ES-I3 (cell line): ENCODE measurements at regions not wholly inside any gene's neighbourhood (a gene's known extent, or its start where the extent isn't known, plus 50 kb on each side); places are given as distances from the start of the nearest gene placed in this dataset.
"Not testable (repeated sequence)": the region's sequence is repeated elsewhere in the genome, so short reads cannot be mapped to it uniquely, and the experiment has no call there.

ENCODE experiments used
- H3K36me3 ChIP-seq: 2 replicates; pipeline ENCODE4 v1.6.1; 2013; ENCODE audit warnings: mild to moderate bottlenecking, low read length, control low read depth, moderate library complexity; ENCODE audit not compliant: insufficient read depth
- H3K4me1 ChIP-seq: 2 replicates; pipeline ENCODE4 v1.6.1; 2013; ENCODE audit warnings: mild to moderate bottlenecking, control low read depth, low read length; ENCODE audit not compliant: insufficient read depth
- H3K9ac ChIP-seq: 2 replicates; pipeline ENCODE4 v1.6.1; 2013; ENCODE audit warnings: low read depth, mild to moderate bottlenecking, low read length, moderate library complexity
- H3K9me3 ChIP-seq: 2 replicates; pipeline ENCODE4 v1.6.1; 2013; ENCODE audit warnings: mild to moderate bottlenecking, low read length, moderate library complexity; ENCODE audit not compliant: control insufficient read depth, insufficient read depth

DNA sequence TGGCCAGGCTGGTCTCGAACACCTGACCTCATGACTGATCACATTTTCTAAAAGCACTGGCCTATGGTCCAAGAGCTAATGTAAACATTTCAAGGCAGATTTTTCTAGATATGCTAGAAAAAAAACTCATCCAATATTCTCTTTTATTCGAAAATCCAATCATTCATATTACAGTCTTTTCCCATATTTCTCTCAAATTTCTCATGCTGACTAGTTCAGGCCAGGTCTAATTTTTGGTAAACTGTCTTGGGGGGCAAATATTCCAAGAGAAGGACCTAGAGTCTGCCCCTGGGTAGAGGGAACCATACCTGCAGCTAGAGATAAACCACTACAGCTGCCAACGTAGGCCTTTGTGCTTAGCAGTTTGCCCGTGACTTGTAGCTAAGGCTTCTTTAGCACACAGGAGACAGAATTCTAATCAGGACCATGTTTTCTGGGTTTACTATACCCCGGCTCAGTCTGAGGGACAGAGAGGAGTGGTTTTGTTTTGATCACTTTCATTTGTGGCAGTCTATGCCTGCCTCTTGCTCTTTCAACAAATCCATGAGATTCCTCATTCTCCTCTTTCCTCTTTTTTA, 71.8 kb upstream of the CITED2 start:
- peaks cover 25% of the 10 kb centered on the region for H3K4me1 ChIP-seq
- H3K36me3 ChIP-seq: no peaks in the 10 kb centered on the region; the same call in 1 of the 2 replicates
- no peak overlapping the region for H3K9ac ChIP-seq
- no peaks in the 10 kb centered on the region for H3K9me3 ChIP-seq

DNA sequence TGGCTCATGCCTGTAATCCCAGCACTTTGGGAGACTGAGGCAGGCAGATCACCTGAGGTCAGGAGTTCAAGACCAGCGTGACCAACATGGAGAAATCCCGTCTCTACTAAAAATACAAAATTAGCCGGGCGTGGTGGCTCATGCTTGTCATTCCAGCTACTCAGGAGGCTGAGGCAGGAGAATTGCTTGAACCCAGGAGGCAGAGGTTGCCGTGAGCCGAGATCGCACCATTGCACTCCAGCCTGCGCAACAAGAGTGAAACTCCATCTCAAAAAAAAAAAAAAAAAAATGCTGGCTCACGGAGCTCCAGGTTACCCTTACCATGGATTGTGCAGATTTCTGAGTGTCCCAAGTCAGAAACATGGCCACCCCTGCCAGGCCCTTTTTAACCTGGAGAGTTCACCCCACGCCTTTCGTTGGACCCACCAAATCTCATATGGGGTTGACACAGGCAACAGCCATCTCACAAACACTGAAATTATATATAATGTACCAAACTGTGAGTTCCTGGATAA, 69.9 kb upstream of the CITED2 start:
- H3K9ac ChIP-seq, H3K36me3 ChIP-seq, H3K9me3 ChIP-seq: not testable (repeated sequence)
- peaks cover 23% of the 10 kb centered on the region for H3K4me1 ChIP-seq

DNA sequence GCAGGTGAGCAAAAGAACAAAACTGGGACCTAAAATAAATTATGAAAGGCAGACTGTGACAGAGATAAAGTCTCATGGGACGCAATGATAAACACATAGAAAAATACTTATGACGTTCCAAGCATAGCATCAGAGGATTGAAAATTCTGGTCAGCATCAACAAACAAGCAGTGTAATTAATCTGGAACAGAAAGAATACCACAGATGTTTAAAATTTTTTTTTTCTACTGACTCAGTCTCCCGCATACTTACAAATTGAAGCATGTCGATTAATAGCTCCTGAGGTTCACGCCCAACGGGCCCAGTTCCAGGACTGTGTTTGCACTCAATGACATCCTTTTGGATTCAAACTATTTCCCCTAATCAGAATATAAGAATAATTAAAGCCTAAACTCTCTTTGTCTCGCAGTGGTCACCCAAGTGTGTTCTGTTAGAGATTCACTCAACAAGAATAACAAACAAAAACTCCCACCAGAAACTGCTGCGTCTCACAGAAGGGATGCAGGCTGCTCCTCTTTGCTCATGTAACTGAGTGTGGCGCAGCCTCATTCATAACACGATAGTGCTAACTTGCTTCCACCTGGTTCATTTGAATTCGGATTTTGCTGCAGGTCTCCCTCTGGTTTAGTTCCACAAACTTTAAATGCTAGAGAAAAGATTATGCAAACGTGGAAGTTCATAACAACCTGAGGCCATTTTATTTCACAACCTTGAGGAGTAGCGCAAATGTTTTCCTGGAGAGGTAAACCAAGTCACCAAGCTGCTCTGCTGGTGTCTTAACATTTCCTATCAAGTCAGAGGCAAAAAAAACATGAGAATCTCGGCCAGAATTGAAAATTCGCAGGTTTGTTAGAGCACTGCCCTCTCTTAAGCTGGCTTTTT, 69.0 kb upstream of the CITED2 start:
- H3K36me3 ChIP-seq: no peaks in the 10 kb centered on the region; the same call in 1 of the 2 replicates
- H3K9me3 ChIP-seq: no peaks in the 10 kb centered on the region
- H3K4me1 ChIP-seq: peaks cover 17% of the 10 kb centered on the region
- no peak overlapping the region for H3K9ac ChIP-seq

DNA sequence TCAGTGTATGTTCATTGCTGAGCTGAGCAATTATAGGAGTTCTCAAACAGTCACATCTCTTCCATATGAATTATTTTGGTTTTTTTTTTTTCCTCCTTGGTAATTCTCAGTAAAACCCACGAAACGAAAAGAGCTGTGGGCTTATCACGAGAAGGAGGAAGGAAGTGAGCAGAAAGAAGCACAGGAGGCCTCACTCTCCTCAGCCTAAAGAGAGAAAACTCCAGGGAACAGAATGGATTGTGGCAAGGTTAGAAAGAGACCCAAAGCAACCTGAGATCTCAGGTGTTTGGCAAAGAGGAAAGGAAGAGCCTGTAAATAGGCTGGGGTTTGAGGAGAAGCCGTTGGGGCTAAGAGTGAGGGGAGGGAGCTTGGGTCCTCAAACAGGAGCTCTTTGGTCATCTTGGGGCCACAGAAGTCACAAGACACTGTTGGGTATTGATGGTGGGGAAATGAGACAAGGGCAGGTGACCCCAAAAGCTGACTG, 67.8 kb upstream of the CITED2 start:
- Histone ChIP-seq H3K9me3 (no peaks in the 10 kb centered on the region), H3K36me3 (no peaks in the 10 kb centered on the region; the same call in 1 of the 2 replicates), H3K4me1 (peaks cover 10% of the 10 kb centered on the region), H3K9ac (no peak overlapping the region)

DNA sequence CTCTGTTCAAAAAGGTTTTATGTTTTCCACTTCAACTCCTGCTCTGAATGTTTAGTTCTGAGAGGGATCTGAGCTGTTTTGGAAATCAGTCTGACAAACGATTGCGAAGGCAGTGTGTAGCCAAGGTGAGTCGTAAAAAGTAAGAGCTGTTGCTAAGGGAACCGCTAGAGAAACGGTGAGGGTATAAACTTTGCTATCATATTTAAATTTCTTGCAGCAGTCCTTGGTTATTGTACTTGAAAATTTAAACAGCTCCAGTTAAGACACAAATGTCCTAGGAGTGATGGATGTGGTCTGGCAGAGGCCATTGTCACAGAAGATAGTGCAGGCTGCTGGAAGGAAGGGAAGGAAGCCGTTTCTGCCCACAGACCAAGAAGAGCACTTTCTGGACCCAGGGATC, 64.9 kb upstream of the CITED2 start:
- Histone ChIP-seq H3K9ac (no peak overlapping the region), H3K9me3 (no peaks in the 10 kb centered on the region), H3K4me1 (0 out of 2 replicates have a peak, but pooled peaks cover 6% of the 10 kb centered on the region), H3K36me3 (no peaks in the 10 kb centered on the region; the same call in 1 of the 2 replicates)

DNA sequence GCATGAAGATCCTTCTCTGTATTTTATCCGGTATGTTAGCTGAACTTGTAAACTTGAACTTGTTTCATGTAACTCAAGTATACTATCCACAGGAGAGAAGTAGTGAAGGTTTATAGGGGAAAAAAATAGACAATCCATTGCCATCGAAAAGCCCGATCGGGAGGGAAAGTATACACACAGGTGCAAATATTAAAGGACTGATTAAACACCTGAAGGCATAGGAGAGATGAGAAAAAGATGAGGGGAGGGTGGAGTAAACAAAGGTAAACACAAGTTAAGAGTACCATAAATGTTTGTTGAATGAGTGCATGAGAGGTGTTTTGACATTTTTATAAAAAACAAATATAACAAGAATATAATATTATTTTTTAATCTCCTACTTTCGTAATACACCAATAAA, 64.3 kb upstream of the CITED2 start:
- Histone ChIP-seq H3K9me3 (no peaks in the 10 kb centered on the region), H3K4me1 (0 out of 2 replicates have a peak, but pooled peaks cover 3% of the 10 kb centered on the region), H3K36me3 (no peaks in the 10 kb centered on the region), H3K9ac (no peak overlapping the region)

DNA sequence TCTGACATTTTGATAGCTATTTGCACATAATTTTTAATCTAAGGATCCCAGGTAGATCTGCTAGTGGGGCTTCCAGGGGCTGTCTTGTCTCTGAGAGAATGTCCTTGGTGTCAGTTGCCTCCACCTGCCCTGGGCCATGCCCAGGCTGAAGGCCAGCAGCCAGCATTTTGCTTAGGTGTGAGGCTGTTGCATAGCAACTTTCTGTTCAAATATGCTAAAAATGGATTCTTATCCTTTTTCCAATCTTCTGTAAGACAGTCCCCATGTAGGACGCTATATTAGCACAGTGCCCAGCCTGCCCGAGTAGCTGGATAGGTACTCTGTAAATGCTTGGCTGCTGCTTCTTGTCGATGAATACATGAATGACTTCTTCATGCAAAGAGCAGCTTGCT, 62.5 kb upstream of the CITED2 start:
- H3K4me1 ChIP-seq: no peaks in the 10 kb centered on the region
- no peaks in the 10 kb centered on the region for H3K36me3 ChIP-seq
- H3K9ac ChIP-seq: no peak overlapping the region
- no peaks in the 10 kb centered on the region; the same call in 1 of the 2 replicates for H3K9me3 ChIP-seq

DNA sequence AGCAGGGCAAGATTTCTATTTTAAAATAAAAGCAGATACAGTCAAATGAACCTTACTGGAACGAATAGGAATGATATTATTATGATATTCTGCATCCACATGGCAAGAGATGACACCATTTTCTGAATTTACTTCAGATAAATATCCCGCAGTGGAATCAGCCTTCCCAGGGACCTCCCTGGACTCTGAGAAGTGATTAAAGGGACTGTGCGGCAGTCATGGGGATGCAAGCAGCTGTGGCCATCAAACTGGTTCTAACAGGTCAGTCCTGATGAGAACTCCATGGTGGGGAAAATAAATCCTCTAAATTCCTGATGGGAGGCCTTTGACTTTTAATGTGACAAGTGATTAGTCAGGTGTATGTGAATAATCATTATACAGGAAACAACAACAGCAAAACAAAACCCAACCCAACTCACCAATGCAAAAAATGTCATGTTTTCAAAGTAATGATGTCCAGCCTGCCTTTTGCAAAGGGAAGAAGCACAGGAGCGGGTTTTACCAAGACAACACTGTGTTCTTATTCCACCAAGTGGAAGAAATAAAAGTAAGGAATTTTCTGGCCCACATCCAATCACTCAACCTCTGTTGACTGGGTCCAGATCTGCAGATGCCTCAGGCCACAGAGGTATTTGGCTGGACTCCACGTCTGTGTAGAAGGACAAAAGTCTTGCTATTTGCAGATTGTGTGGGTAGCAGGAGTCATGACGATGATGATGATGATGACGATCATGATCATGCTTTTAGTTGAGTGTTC, 61.9 kb upstream of the CITED2 start:
- Histone ChIP-seq H3K36me3 (no peaks in the 10 kb centered on the region), H3K4me1 (no peaks in the 10 kb centered on the region), H3K9ac (no peak overlapping the region), H3K9me3 (no peaks in the 10 kb centered on the region; the same call in 1 of the 2 replicates)

DNA sequence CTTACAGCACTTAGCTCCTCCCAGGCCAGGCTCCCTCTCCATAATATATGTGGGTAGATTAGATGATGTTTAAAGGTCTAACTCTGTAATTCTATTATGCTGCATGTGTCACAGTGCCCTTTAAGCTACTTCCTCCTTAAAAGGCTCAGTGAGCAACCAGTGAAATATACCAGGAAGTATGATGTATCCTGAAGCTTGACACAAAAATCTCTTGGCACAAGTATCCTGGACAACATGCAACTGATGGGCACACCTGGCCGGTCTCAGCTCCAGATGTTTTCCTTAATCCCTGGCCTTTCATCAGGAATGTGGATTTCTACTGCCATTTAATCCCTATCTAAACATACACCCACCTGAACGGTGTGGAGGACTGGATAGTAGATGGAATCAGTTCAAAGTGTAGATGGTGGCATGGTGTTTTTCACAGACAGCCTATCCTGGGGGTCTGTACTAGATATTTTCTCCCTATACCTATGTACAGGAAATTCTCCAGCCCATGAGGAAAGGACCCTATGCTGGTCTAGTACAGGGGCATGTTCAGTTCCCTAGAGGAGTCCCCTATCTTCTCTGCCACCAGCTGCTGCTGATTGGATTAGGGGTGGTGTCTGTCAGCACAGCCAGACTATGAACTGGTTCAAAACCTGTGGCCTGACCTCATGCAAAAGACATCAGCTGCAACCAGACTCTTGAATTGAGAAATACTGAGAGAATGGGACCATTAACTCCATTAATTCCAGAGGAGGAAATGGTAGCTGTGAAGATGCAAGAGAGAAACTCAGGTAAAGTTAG, 59.4 kb upstream of the CITED2 start:
- no peaks in the 10 kb centered on the region for H3K36me3 ChIP-seq
- no peaks in the 10 kb centered on the region for H3K4me1 ChIP-seq
- H3K9ac ChIP-seq: no peak overlapping the region
- H3K9me3 ChIP-seq: no peaks in the 10 kb centered on the region; the same call in 1 of the 2 replicates

DNA sequence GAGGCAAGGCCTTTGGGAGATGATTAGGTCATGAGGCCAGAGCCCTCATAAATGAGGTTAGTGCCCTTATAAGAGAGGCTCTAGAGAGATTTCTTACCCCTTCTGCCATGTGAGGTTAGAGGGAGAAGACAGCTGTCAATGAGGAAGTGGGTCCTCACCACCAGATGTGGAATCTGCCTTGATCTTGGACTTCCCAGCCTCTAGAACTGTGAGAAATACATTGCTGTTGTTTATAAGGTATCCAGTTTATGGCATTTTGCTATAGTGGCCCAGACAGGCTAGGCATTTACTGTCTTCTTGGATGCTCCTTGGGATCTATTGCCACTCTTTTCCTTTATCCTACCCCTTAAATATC, 57.1 kb upstream of the CITED2 start:
- H3K4me1 ChIP-seq: no peaks in the 10 kb centered on the region
- H3K9me3 ChIP-seq: no peaks in the 10 kb centered on the region; the same call in 1 of the 2 replicates
- no peak overlapping the region for H3K9ac ChIP-seq
- H3K36me3 ChIP-seq: no peaks in the 10 kb centered on the region

DNA sequence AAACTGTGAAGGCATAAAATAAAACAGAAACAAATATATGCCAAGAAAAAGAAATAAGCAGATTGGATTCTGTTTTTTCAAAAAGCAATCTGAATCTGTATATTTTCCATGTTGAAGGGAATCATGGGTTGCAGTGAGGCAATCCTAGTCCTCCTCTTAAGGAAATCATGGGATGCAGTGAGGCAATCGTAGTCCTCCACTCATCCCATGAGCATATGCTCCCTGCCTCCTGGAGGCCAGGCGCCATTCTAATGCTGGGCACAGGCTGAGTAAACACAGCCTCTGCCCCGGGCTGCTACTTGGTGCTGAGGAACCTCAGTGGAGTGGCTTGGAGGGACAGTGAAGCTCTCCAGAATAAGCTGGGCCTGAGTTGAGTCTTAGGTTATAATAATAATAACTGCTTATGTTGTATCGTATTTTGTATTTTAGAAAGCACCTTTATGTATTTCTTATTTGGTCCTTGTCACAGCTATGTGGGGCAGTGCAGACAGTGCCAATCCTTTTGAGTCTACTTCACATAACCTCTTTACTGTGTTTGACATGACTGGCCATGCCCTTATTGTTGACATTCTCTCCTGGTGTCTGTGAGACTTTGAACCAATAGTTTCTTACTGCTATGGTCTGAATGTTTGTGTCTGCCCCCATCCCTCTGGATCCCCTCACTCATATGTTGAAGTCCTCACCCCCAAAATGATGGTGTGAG, 56.6 kb upstream of the CITED2 start:
- H3K9ac ChIP-seq: no peak overlapping the region
- H3K4me1 ChIP-seq: no peaks in the 10 kb centered on the region
- H3K36me3 ChIP-seq: no peaks in the 10 kb centered on the region
- H3K9me3 ChIP-seq: no peaks in the 10 kb centered on the region; the same call in 1 of the 2 replicates

DNA sequence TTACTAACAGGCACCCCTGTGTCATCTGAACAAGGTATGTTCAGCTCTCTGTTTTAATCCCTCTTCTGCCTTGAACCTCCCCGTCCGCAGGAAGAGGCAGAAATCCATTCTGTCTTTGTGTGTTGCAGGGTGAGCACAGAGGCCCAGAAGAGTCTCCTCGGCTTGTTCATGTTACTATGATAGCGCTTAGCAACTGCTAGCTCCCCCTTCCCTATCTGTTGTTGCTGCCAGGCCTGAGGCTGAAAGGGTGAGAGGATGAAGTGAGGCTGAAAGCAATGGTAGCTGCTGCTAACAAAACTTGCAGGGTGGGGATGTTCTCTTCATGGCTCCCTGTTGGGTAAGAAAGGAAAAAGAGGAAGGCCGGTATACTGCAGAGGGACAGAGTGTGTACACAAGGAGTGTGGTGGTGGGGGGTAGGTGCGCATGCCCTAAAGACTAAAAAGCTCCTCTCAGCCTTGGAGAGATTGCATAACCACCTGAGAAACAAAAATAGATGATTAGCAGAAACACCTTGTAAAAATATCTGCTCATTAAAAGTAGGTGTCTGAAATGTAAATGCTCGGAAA, 55.2 kb upstream of the CITED2 start:
- H3K9ac ChIP-seq: no peak overlapping the region
- no peaks in the 10 kb centered on the region for H3K36me3 ChIP-seq
- no peaks in the 10 kb centered on the region; the same call in 1 of the 2 replicates for H3K9me3 ChIP-seq
- no peaks in the 10 kb centered on the region for H3K4me1 ChIP-seq

DNA sequence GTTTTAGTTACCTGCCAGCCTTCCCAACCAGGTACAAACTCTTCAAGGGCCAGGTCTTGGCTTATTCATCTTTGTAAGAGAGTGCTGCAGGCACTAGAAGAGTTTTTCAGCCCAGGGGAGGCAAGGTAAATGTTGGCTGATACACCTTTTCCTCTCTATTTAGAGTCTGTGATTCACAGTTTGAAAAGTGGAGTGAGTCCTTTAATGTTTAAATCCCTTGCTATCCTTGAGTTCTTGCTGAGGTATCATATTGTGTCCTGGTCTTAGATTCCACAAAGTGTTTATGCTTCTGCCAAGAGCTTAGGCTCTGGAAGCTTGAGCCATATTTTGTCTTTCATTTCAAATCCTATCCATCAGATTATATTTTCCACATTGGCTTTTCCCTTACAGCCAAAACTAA, 52.8 kb upstream of the CITED2 start:
- Histone ChIP-seq H3K9me3 (no peaks in the 10 kb centered on the region; the same call in 1 of the 2 replicates), H3K36me3 (no peaks in the 10 kb centered on the region), H3K4me1 (no peaks in the 10 kb centered on the region), H3K9ac (no peak overlapping the region)
